ENCODE measurements at regions not wholly inside any gene's neighbourhood (a gene's known extent, or its start where the extent isn't known, plus 50 kb on each side); places are given as distances from the start of the nearest gene placed in this dataset.

GRCh38 chr6:71171497-71172070, 117.0 kb upstream of the OGFRL1 start:
- intact Hi-C loops (cut with micrococcal nuclease): no loop called here
- Mint-ChIP-seq H3K27ac (no peak overlapping the region), H3K4me3 (no peak overlapping the region), H3K4me1 (no peaks in the 10 kb centered on the region), H3K36me3 (ENCODE audit: low read depth) (no peaks in the 10 kb centered on the region), H3K9me3 (no peaks in the 10 kb centered on the region), H3K27me3 (peaks cover 2% of the 10 kb centered on the region)
- DNase-seq: no peak

GRCh38 chr6:71179249-71179885, 109.2 kb upstream of the OGFRL1 start:
- no peak for DNase-seq
- Mint-ChIP-seq H3K9me3 (no peaks in the 10 kb centered on the region), H3K4me3 (no peak overlapping the region), H3K27ac (no peak overlapping the region), H3K36me3 (ENCODE audit: low read depth) (no peaks in the 10 kb centered on the region), H3K4me1 (no peaks in the 10 kb centered on the region), H3K27me3 (peaks cover 9% of the 10 kb centered on the region)
- intact Hi-C loops (cut with micrococcal nuclease): no loop called here

- Mint-ChIP-seq H3K4me3 (no peak overlapping the region), H3K9me3 (no peaks in the 10 kb centered on the region), H3K27ac (no peak overlapping the region), H3K4me1 (no peaks in the 10 kb centered on the region), H3K36me3 (ENCODE audit: low read depth) (no peaks in the 10 kb centered on the region), H3K27me3 (peaks cover 12% of the 10 kb centered on the region)
- intact Hi-C loops (cut with micrococcal nuclease): no loop called here
- no peak for DNase-seq
Observed at GRCh38 chr6:71181565-71181964, 107.0 kb upstream of the OGFRL1 start.

GRCh38 chr6:71187141-71187540, 101.5 kb upstream of the OGFRL1 start:
- Mint-ChIP-seq H3K4me1 (no peaks in the 10 kb centered on the region), H3K36me3 (ENCODE audit: low read depth) (no peaks in the 10 kb centered on the region), H3K9me3 (no peaks in the 10 kb centered on the region), H3K27me3 (peaks cover 8% of the 10 kb centered on the region), H3K4me3 (no peak overlapping the region), H3K27ac (no peak overlapping the region)
- intact Hi-C loops (cut with micrococcal nuclease): no loop called here
- DNase-seq: no peak

GRCh38 chr6:71190809-71191208, 97.8 kb upstream of the OGFRL1 start:
- DNase-seq: no peak
- peaks cover 6% of the 10 kb centered on the region for H3K27me3 Mint-ChIP-seq
- intact Hi-C loops (cut with micrococcal nuclease): loop anchor here (1.0 kb wide), 1 partner anchor 158 kb away; no protein-coding TSS in a partner anchor
- no peak overlapping the region for H3K4me3 Mint-ChIP-seq
- H3K27ac Mint-ChIP-seq: no peak overlapping the region
- H3K4me1 Mint-ChIP-seq: no peaks in the 10 kb centered on the region
- H3K36me3 Mint-ChIP-seq (ENCODE audit: low read depth): no peaks in the 10 kb centered on the region
- no peaks in the 10 kb centered on the region for H3K9me3 Mint-ChIP-seq

- Mint-ChIP-seq H3K27ac (no peak overlapping the region), H3K27me3 (no peaks in the 10 kb centered on the region), H3K36me3 (ENCODE audit: low read depth) (no peaks in the 10 kb centered on the region), H3K4me3 (no peak overlapping the region), H3K9me3 (no peaks in the 10 kb centered on the region), H3K4me1 (no peaks in the 10 kb centered on the region)
- no peak for DNase-seq
- intact Hi-C loops (cut with micrococcal nuclease): no loop called here
Observed at GRCh38 chr6:71194724-71195123, 93.9 kb upstream of the OGFRL1 start.

- no peak overlapping the region for H3K4me3 Mint-ChIP-seq
- H3K4me1 Mint-ChIP-seq: no peaks in the 10 kb centered on the region
- H3K36me3 Mint-ChIP-seq (ENCODE audit: low read depth): no peaks in the 10 kb centered on the region
- no peaks in the 10 kb centered on the region for H3K27me3 Mint-ChIP-seq
- DNase-seq: no peak
- no peak overlapping the region for H3K27ac Mint-ChIP-seq
- no peaks in the 10 kb centered on the region for H3K9me3 Mint-ChIP-seq
- intact Hi-C loops (cut with micrococcal nuclease): no loop called here
Observed at GRCh38 chr6:71197267-71197666, 91.3 kb upstream of the OGFRL1 start.

- Mint-ChIP-seq H3K4me3 (no peak overlapping the region), H3K27me3 (no peaks in the 10 kb centered on the region), H3K36me3 (ENCODE audit: low read depth) (no peaks in the 10 kb centered on the region), H3K27ac (no peak overlapping the region), H3K9me3 (no peaks in the 10 kb centered on the region), H3K4me1 (no peaks in the 10 kb centered on the region)
- no peak for DNase-seq
- intact Hi-C loops (cut with micrococcal nuclease): no loop called here
Observed at GRCh38 chr6:71197780-71198179, 90.8 kb upstream of the OGFRL1 start.

GRCh38 chr6:71198908-71199307, 89.7 kb upstream of the OGFRL1 start:
- DNase-seq: no peak
- Mint-ChIP-seq H3K9me3 (no peaks in the 10 kb centered on the region), H3K4me3 (no peak overlapping the region), H3K27ac (no peak overlapping the region), H3K36me3 (ENCODE audit: low read depth) (no peaks in the 10 kb centered on the region), H3K27me3 (no peaks in the 10 kb centered on the region), H3K4me1 (no peaks in the 10 kb centered on the region)
- intact Hi-C loops (cut with micrococcal nuclease): no loop called here

- Mint-ChIP-seq H3K9me3 (no peaks in the 10 kb centered on the region), H3K27me3 (no peaks in the 10 kb centered on the region), H3K4me3 (no peak overlapping the region), H3K4me1 (no peaks in the 10 kb centered on the region), H3K27ac (no peak overlapping the region), H3K36me3 (ENCODE audit: low read depth) (no peaks in the 10 kb centered on the region)
- intact Hi-C loops (cut with micrococcal nuclease): no loop called here
- no peak for DNase-seq
Observed at GRCh38 chr6:71199736-71200135, 88.9 kb upstream of the OGFRL1 start.

GRCh38 chr6:71203206-71203605, 85.4 kb upstream of the OGFRL1 start:
- no peak for DNase-seq
- no peaks in the 10 kb centered on the region for H3K9me3 Mint-ChIP-seq
- no peak overlapping the region for H3K27ac Mint-ChIP-seq
- intact Hi-C loops (cut with micrococcal nuclease): no loop called here
- H3K36me3 Mint-ChIP-seq (ENCODE audit: low read depth): no peaks in the 10 kb centered on the region
- no peak overlapping the region for H3K4me3 Mint-ChIP-seq
- no peaks in the 10 kb centered on the region for H3K4me1 Mint-ChIP-seq
- no peaks in the 10 kb centered on the region for H3K27me3 Mint-ChIP-seq

GRCh38 chr6:71204741-71205140, 83.9 kb upstream of the OGFRL1 start:
- DNase-seq: no peak
- Mint-ChIP-seq H3K27me3 (no peaks in the 10 kb centered on the region), H3K4me3 (no peak overlapping the region), H3K36me3 (ENCODE audit: low read depth) (no peaks in the 10 kb centered on the region), H3K27ac (no peak overlapping the region), H3K9me3 (no peaks in the 10 kb centered on the region), H3K4me1 (no peaks in the 10 kb centered on the region)
- intact Hi-C loops (cut with micrococcal nuclease): no loop called here

- Mint-ChIP-seq H3K4me3 (no peak overlapping the region), H3K27me3 (no peaks in the 10 kb centered on the region), H3K27ac (no peak overlapping the region), H3K4me1 (no peaks in the 10 kb centered on the region), H3K36me3 (ENCODE audit: low read depth) (no peaks in the 10 kb centered on the region), H3K9me3 (no peaks in the 10 kb centered on the region)
- no peak for DNase-seq
- intact Hi-C loops (cut with micrococcal nuclease): no loop called here
Observed at GRCh38 chr6:71205336-71205956, 83.2 kb upstream of the OGFRL1 start.

- Mint-ChIP-seq H3K27me3 (no peaks in the 10 kb centered on the region), H3K4me1 (no peaks in the 10 kb centered on the region), H3K9me3 (no peaks in the 10 kb centered on the region), H3K36me3 (ENCODE audit: low read depth) (no peaks in the 10 kb centered on the region), H3K27ac (no peak overlapping the region), H3K4me3 (no peak overlapping the region)
- no peak for DNase-seq
- intact Hi-C loops (cut with micrococcal nuclease): no loop called here
Observed at GRCh38 chr6:71206089-71206488, 82.5 kb upstream of the OGFRL1 start.

GRCh38 chr6:71209206-71209605, 79.4 kb upstream of the OGFRL1 start:
- no peak overlapping the region for H3K27ac Mint-ChIP-seq
- H3K4me3 Mint-ChIP-seq: no peak overlapping the region
- no peaks in the 10 kb centered on the region for H3K9me3 Mint-ChIP-seq
- no peak for DNase-seq
- intact Hi-C loops (cut with micrococcal nuclease): no loop called here
- H3K36me3 Mint-ChIP-seq (ENCODE audit: low read depth): no peaks in the 10 kb centered on the region
- H3K4me1 Mint-ChIP-seq: no peaks in the 10 kb centered on the region
- no peaks in the 10 kb centered on the region for H3K27me3 Mint-ChIP-seq

Data from activated CD4-positive, alpha-beta T cell treated with anti-CD3 and anti-CD28 coated beads, Interleukin-2, amount 10 ng/mL, durations not matched to agents 24 days and 14 days (primary cell).